HT1080 (cell line): ENCODE measurements at regions not wholly inside any gene's neighbourhood (a gene's known extent, or its start where the extent isn't known, plus 50 kb on each side); places are given as distances from the start of the nearest gene placed in this dataset.
A peak's percentile ranks its signal among the peaks of the same experiment; 100 is the strongest.
"Not testable (repeated sequence)": the region's sequence is repeated elsewhere in the genome, so short reads cannot be mapped to it uniquely, and the experiment has no call there.

ENCODE experiments used
- DNase-seq: peaks from one replicate; pipeline ENCODE4 v3.0.0-alpha.2; 2015; ENCODE audit warnings: low read depth

GRCh38 chr6:159594750-159595117 lies 98.3 kb downstream of the SOD2 start:
- peak; percentile 91 for DNase-seq

- DNase-seq = peak; percentile 70
Observed at GRCh38 chr6:159594106-159594749, 98.8 kb downstream of the SOD2 start.

- no peak for DNase-seq
Observed at GRCh38 chr6:159590835-159591234, 102.2 kb downstream of the SOD2 start.

GRCh38 chr6:159586684-159587083 lies 106.4 kb downstream of the SOD2 start:
- DNase-seq = no peak

- DNase-seq = no peak
Observed at GRCh38 chr6:159582736-159583135, 110.3 kb downstream of the SOD2 start.

GRCh38 chr6:159578629-159579028 lies 114.4 kb downstream of the SOD2 start:
- peak; percentile 40 for DNase-seq

GRCh38 chr6:159577564-159577963 lies 115.5 kb downstream of the SOD2 start:
- peak; percentile 86 for DNase-seq

- DNase-seq = no peak
Observed at GRCh38 chr6:159572439-159573110, 120.5 kb downstream of the SOD2 start.

GRCh38 chr6:159565181-159565710 lies 127.8 kb downstream of the SOD2 start:
- DNase-seq = no peak

GRCh38 chr6:159564456-159564855 lies 128.6 kb downstream of the SOD2 start:
- no peak for DNase-seq

- no peak for DNase-seq
Observed at GRCh38 chr6:159557031-159557430, 136.0 kb downstream of the SOD2 start.

GRCh38 chr6:159555082-159555875 lies 137.8 kb downstream of the SOD2 start:
- DNase-seq = no peak

- no peak for DNase-seq
Observed at GRCh38 chr6:159541296-159541695, 151.7 kb downstream of the SOD2 start.

GRCh38 chr6:159540883-159541282 lies 152.2 kb downstream of the SOD2 start:
- no peak for DNase-seq

- peak; percentile 18 for DNase-seq
Observed at GRCh38 chr6:159540152-159540551, 152.9 kb downstream of the SOD2 start.

GRCh38 chr6:159538031-159538430 lies 155.0 kb downstream of the SOD2 start:
- not testable (repeated sequence) for DNase-seq

- DNase-seq = no peak
Observed at GRCh38 chr6:159535656-159536350, 157.2 kb downstream of the SOD2 start.

- DNase-seq = no peak
Observed at GRCh38 chr6:159533568-159533967, 159.5 kb downstream of the SOD2 start.

GRCh38 chr6:159533016-159533415 lies 160.0 kb downstream of the SOD2 start:
- no peak for DNase-seq

- DNase-seq = no peak
Observed at GRCh38 chr6:159532155-159532554, 160.9 kb downstream of the SOD2 start.

GRCh38 chr6:159529934-159530333 lies 163.1 kb downstream of the SOD2 start:
- no peak for DNase-seq

- DNase-seq = no peak
Observed at GRCh38 chr6:159527351-159527750, 165.7 kb downstream of the SOD2 start.
